GM18909 (cell line): ENCODE measurements at regions not wholly inside any gene's neighbourhood (a gene's known extent, or its start where the extent isn't known, plus 50 kb on each side); places are given as distances from the start of the nearest gene placed in this dataset.

Source experiments
- ATAC-seq: cut with Tn5 transposase; IDR thresholded peaks from one replicate; pipeline ENCODE4 v1.9.1; 2021; ENCODE audit warnings: mild to moderate bottlenecking; ENCODE audit not compliant: unreplicated experiment, poor library complexity

DNA sequence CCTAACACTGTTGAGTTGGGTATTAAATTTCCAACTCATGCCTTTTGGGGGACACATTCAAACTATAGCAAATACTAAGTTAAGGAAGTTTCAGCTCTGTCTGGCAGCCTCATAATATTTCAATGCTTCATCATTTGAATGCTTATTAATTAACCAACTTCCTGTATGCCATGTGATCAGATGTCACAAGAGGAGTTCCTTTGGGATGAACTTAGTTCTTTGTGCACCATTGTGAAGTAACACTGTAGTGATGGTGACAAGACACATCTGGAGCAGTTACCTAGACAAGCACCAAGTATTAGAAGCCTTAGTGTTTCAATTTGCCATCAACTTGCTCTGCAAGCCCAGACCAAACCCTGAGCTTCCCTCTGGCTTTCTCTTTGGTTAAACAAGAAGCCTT is 90.7 kb upstream of the IL12B start:
- ATAC-seq, result no peak

DNA sequence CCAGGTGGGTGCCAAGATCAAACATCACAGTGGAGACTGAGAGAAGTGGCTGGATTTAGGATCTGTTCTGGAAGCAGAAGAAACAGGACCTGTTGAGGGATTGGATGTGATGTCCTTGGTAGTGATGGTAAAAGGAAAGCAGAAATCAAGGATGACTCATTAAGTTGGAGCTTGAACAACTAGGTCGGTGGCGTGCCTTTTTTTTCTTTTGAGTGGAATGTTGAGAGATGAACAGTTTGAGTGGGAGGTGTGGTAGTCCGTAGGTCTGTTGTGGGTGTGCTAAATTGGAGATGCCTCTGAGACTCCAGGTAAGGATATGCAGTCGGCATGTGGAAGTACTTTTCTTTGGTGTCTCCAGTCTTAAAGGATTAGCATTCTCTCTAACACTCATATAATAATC is 92.1 kb upstream of the IL12B start:
- no peak for ATAC-seq

DNA sequence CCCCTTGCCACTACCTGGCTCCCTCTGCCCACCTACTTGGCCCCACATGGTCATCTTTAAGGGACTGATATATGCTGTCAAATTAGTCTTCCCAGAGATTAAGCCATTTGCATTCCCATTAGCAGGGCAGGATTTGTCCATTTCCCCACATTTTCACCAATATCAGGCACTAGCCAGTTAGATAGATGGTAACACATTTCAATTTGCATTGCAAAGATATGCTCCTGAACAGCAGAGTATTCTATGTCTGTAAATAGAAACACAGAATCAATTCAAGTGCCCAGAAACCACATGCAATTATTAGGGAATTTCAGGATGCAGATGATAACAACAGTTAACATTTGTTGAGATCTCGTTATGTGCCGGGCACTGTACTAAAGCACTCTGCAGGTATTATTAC is 92.6 kb upstream of the IL12B start:
- no peak for ATAC-seq

DNA sequence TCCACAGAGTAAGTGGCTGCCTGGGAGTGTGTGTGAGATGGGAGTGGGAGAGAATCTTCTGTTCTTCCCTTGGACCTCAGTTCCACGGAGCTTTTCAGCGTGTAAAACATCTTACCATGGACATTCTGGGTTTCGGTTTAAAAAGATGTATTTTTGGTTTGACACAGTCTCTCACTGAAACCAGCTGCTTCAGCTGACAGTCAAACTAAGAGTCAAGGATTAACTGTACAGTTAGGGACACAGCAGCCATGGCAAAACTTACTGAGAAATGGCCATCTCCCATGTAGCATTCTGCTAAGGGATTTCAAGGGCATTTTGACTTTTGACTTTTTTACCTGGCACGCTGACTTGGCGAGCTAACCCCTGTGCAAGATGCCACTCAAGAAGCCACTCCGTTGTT is 93.8 kb upstream of the IL12B start:
- ATAC-seq, result no peak

DNA sequence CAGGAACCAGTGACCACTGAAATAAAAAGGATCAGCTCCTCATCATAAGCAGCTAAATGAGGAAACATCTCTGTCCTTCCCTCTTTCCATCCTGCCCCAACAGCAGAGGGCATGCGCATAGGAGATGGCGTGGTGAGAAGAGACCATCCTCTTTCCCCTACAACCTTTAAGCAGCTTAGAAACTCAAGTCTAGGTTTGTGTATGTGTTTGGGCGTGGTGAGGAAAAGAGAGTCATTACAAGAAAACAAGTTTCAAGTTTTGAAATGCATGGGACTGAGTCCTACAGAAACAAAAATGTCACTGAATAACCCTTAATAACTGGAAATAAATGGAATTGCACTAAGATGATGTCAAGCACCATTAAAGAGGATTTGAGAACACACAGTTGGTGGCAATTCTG is 96.4 kb upstream of the IL12B start:
- ATAC-seq, result no peak

DNA sequence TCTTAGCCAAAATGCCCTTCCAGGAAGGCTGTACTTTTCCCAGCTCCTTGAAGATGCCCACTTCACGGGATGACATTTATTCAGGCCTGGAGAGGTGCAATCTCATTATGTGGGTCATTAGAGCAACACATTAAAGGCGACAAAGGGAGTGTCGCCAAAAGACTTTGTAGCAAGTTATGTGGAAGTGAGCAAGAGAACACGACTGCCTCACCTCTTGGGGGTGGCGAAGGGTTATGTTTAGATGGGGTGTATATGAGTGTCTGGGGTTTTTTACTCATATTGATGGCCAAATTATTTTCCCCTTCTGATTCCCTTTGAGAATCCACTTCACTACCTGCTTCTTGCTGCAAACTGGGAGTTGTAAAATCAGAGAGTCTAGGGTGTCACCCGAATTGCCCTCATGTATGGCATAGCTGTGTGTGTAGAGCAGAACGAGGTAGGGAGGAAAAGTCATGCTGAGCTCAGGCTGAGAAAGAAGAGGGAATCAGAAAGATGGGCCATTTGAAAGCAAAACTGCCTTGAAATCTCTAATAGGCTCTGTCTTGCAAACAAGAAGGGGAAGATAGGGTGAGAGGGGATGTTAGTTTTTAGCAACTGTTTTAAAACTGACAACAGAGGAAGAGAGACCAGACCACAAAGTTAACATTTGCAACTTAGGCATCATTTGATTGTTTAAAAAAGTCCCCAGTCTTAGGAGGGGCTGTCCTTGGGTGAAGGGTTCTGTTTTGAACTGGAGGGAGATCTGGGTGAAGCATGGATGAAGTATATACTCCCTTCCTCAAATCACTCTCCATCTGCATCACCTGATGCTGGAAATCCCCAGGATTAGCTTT is 97.1 kb upstream of the IL12B start:
- ATAC-seq, result peak; percentile 76

DNA sequence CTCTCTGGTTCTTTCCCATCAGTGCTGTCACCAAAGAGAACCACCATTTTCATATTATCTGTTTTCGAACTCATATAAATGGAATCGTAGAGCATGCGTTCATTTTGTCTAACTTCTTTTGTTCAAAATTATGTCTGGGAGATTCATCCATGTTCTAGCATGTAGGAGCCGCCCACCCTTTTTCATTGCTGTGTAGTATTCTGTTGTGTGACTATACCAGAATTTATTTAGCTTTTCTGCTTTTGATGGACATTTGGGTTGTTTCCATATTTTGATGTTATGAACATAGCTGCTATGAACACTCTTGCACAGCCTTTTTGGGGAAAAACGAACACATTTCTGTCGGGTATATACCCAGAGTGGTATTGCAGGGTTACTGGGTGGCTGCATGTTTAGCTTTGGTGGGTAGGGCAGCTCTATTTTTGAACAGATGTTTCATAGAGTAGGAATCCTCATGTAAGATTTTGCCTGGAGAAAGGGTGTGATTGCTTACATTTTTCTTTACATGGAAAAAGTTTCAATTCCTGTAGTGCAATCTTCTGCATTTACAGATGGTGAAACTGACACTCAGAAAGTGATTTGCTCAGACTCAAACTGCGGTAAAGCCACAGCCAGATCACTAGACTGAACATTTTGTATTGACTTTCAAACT is 100.2 kb upstream of the IL12B start:
- no peak for ATAC-seq

DNA sequence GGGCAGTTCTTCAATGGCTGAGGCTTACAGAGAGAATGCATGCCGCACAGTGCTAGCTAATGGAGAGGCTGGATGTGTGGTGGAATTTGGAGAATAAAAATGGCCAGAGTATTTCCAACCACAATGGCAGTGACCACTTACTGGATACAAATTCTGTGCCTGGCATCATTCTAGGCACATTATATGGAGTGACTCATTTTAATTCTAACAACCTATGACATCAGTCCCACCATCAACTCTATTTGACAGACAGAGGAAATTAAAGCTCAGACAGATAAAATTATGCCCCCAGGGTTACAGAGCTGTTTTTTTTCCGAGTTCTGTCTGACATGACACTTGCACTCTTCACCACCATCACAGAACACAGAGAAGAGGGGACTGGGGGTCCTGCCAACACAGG is 105.6 kb upstream of the IL12B start:
- no peak for ATAC-seq

DNA sequence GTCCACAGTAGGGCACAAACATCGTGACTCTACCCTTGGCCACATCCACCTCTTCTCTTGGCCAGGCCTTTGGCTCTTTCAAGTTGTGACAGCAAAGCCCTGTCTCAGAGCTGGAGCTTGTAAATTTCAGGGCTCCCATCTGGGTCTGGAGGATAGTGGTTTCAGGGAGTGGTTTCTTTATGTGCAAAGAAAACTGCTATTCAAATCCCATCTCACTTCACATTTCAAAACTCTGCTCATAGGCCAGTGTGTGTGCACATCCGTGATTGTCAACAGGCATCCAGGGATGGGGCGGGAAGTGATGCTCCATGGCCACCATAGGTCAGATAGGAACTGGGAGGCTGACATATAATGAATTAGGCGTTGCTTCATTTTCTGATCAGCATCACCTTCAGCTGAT is 107.8 kb upstream of the IL12B start:
- no peak for ATAC-seq

DNA sequence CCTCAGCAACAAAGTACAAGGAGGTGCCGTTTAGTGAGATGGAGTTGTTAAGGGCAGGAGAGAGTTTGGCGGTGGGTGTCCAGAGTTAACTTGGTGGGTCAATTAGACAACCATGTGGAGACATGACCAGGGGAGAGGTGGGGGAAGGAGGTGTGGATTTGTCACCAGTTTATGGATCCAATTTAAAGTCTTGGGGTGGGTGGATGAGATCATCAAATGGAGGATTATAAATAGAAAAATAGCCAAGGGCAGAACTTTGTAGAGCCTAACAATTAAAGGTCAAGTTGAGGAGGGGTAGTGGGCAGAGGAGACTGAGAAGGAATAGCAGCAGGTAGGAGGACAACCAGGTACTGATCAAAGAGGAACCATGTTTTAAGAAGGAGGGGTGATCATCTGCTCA is 108.7 kb upstream of the IL12B start:
- ATAC-seq, result no peak

DNA sequence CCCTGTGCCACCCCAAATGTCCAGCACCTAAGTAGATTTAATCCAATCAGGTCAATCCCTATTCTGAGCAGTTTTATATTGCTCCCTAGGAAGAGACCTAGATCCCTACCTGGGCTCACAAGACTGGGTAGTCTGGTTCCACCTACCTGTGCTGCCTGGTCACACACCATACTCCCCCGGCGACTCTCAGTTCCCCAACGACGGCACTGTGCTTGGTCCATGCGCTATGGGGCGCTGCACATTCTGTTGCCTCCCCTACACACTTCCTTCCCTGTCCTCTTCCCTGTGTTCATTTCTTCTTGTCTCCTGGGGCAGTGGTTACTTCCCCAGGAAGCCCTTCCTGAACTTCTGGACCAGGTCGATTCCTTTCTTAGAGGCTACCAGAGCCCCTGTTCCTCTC is 109.9 kb upstream of the IL12B start:
- peak; percentile 70 for ATAC-seq

DNA sequence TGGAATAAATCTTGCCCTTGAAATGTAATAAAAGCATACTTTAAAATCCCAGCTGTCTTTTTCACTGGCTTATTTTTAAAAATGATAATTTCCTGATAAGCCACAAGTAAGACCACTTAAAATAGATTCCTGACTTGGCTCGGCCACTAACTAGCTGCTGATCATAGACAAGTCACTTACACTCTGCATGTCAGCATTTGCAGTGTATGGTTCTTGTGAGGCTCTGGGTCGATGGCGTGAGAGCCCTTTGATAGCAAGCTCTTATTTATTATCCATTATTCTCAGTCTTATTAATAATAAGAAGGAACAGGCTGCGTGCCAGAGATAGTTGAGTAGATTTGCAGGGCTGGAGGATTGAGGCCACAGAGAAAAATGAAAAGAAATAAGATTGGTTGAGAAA is 110.7 kb upstream of the IL12B start:
- no peak for ATAC-seq

DNA sequence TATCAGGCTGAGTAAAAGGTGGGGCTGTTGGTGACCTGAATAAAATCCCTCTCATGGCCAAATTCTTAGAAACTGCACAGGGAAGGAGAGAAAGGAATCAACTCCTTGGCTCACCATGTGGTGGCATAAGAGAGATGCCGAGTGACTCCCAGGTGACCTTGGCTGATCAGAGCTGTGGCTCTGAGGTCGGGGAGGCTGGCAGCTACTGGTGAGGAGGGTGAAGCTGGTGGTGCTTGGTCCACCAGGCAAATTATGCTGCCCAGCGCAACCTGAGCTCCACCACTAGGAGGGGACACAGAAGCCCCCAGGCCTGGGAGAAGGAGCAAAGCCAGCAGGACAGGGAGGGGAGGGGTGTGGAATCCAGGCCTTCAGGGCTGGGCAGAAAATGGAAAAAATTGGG is 111.2 kb upstream of the IL12B start:
- no peak for ATAC-seq

DNA sequence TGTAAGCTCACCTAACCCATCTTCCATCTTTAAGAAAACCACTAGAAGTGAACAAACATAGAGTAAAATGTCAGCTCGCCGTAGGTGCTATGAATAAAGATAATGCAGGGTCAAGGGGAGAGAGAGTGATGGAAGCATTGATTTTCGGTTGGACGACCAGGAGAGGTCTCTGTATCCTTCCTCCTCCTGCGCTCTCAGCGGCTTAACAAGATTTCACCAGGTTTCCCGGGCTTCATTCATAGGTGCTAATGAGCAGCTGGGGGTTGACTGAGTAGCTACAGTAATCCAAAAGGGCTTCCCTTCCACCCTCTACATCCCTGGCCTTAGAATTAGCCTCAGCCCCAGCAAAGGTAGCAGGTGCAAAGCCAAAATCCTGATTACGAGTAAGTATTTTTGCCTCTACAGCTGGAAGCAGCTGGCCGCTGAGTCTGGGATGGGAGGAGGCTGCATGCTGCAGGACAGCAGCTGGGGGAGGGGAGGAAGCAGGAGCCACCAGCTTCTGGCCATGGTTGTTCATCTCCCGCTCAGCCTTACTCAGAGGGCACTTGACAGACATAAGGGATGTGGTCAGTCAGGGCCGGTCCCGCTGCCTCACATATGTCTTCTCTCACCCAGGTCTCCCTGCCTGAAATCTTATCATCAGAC is 112.0 kb upstream of the IL12B start:
- no peak for ATAC-seq

DNA sequence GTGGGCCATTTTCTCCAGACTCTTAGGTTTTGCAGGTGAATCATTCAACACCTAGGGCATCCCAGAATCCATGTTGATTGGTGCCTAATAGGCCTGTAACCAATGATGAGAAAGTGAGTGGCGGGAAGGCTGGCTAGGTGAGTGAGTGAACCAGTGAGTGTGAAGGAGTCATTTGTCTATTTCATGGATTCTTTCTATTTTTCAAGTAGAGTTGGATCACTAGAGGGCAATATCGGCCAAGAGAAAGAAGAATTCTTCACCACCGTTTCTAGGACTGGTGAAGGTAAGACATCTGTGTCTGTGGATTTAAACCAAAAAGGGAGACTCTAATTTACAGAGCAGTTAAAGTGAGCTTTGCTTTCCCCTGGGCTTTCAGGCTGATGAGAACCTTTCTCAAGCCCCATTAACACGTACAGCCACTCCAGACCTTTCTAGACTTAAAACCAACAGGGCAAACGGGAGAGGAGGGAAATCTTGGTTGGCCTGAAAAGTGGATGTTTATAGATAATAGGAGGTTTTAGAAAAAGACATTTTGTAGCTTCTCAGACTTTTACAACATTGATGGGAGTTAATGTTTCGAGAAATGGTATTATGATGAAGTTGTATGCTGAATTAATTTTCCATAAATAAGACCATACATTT is 114.3 kb upstream of the IL12B start:
- ATAC-seq, result peak; percentile 63

DNA sequence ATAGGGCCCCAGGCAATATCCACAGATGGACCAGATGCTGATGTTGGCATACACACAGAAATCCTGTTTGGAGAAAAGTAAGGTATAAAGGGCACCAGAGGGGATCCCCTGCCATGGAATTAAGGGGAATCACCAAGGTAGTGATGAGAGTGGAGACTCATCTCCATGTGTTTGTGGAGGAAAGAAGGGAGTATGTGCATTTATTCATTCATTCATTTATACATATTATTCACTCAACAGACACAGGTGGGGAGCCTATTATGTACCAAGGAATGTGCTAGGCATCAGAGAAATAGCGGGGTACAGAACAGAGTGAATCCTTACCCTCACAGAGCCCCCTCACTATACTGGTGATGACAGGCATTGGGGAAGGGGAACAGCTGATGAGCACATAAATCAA is 116.8 kb upstream of the IL12B start:
- no peak for ATAC-seq

DNA sequence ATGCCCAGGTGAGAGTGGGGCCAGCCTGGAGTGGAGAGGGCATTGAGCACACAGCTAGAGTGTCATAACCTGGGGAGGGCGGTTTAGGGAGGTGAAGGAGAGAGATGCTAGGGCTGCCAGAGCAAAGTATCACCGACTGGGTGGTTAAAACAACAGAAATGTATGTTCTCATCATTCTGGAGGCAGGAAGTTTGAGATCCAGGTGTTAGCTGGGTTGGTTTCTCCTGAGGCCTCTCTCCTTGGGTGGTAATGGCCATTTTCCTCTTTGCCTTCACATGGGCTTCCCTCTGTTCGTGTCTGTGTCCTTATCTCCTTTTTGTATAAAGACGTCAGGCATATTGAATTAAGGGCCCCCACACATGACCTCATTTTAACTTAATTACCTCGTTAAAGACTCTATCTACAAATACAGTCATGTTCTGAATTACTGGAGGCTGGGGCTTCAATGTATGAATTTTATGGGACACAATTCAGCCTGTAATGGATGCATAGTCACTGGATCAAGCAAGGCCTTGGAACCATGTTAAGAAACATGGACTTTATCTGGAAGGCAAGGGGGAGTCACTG is 118.6 kb upstream of the IL12B start:
- ATAC-seq, result no peak

DNA sequence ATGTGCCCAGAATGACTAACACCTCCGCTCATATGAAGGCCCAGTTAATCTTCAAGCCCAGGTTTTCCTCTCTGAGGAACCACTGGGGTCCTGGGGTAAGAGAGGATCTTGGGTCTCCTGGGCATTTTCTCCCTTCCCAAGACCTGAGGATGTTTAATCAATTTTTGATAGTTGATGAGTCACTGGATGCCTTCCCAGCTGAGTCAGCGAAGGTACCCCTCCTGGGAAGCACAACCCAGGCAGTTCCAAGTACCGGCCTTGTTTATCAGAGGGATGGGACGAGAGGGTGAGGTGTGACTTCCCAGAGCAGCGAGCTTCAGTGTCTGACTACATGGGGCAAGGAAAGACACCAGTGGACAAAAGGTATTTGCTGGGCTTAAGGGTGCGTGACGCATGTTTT is 119.6 kb upstream of the IL12B start:
- ATAC-seq, result no peak

DNA sequence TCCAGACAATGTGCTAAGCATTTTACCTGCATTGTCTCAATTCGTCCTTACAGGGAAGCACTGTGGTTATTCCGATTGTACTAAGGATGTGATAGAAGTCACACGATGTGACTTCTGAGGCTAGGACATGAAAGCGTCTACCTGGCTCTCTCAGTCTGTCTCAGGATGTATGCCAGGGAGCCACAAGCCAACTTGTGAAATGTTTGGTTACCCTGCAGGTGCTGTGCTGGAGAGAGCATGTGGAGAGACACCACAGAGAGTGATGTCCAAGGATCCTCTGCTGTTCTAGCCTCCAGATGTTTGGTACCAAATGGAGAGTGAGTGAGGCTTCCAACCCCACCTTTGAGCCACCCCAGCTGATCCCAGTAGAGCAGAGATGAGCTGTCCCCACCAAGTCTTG is 120.1 kb upstream of the IL12B start:
- no peak for ATAC-seq

DNA sequence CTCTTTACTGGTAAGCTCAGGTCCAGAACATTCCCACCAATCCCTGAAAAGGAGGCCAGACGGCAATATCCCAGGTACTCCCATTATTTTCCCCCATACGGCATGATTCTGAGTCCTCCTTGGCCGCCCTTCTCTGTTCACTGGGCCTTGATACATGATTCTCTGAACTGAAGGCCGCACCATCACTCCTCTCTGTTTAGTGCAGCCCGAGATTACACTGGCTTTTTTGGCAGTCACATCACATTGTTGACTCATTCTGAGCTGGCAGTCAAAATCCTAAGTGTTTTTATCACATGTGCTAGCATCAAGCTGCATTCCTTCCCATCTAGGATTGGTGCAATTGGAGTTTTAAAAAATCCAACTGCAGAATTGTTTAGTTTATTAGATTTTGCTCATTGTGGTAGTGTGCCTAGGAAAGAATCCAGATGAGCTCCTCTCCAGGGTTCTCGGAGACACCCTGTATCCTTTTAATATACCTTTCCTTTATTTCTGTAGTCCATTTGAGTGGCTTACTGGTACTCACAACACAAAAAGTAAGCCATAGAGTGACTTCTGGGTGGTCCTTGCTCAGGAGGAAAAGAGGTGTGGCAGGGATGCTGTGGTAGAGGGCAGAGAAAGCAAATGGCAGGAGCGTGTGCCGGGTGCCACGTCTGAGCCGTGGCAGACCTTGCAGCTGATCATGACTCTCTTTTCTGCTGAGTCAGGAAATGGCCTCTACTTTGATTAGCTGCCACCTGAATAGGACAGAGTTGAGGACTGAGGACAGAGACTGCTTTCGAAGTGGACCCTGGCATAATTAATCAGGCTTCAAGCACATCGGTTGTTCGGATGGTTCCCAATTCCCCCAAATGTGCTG is 121.1 kb upstream of the IL12B start:
- no peak for ATAC-seq
